ENCODE measurements at regions not wholly inside any gene's neighbourhood (a gene's known extent, or its start where the extent isn't known, plus 50 kb on each side); places are given as distances from the start of the nearest gene placed in this dataset.
"Not testable (repeated sequence)": the region's sequence is repeated elsewhere in the genome, so short reads cannot be mapped to it uniquely, and the experiment has no call there.

DNA sequence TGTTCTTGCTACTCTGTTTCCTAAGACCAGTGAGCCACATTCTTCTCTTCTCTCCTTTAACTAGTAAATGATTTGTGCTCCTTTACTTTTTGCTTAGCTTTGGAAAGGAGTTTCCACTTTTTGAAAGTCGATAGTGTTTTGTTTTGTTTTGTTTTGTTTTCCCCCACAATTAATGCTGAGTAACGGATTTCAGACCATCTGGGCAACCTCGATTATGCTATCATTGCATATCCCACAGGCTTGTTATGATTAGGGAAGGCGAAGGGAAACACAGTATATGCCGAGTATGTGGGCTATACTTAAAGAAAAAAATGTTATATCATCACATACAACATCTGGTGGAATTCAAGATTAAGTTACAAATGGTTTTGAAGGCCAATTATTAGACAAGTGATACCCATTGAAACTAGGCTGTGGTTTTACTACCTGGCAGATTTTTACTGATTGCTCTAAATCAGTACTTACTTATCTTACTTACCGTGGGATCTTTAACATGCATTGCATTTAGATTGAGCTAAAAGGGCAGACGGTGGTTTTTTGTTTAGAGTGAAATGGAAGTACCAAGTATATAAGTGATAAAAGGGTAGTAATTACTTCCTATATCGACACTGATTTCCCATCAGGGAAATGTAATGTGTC is 361.3 kb upstream of the SOX9 start:
- no peak for DNase-seq
- Mint-ChIP-seq H3K9me3 (peaks cover 7% of the 10 kb centered on the region), H3K27ac (no peak overlapping the region), H3K4me3 (no peak overlapping the region), H3K36me3 (no peaks in the 10 kb centered on the region), H3K4me1 (ENCODE audit: low read depth) (no peaks in the 10 kb centered on the region), H3K27me3 (no peaks in the 10 kb centered on the region)
- ChIA-PET CTCF (no interaction called here), POLR2A (no interaction called here)
- intact Hi-C loops (cut with micrococcal nuclease): no loop called here

- peaks cover 7% of the 10 kb centered on the region for H3K9me3 Mint-ChIP-seq
- ChIA-PET POLR2A (no interaction called here), CTCF (no interaction called here)
- H3K4me1 Mint-ChIP-seq (ENCODE audit: low read depth): no peaks in the 10 kb centered on the region
- no peak overlapping the region for H3K4me3 Mint-ChIP-seq
- intact Hi-C loops (cut with micrococcal nuclease): no loop called here
- no peaks in the 10 kb centered on the region for H3K36me3 Mint-ChIP-seq
- DNase-seq: no peak
- H3K27me3 Mint-ChIP-seq: no peaks in the 10 kb centered on the region
- H3K27ac Mint-ChIP-seq: no peak overlapping the region
Measured at GRCh38 chr17:71760062-71760720, 360.6 kb upstream of the SOX9 start.

DNA sequence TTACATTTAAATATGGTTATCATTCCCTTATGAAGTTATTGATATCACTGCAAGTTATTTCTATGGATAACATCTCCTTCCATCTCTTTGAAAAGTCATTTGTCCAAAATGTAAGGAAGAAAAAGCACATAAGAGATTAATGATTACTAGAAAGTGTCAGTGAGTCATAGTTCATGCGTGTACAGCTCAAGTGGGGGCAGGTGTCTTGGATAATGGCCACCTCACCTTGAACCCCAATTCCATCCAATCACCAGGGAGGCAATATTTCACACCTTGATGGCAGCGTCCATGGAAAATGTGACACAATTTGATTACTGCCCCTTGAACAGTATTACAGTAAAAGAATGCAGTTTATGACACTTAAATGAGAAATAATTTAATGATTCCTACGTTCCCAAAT is 358.3 kb upstream of the SOX9 start:
- H3K36me3 Mint-ChIP-seq: no peaks in the 10 kb centered on the region
- H3K27me3 Mint-ChIP-seq: no peaks in the 10 kb centered on the region
- ChIA-PET CTCF (no interaction called here), POLR2A (no interaction called here)
- intact Hi-C loops (cut with micrococcal nuclease): no loop called here
- DNase-seq: no peak
- H3K9me3 Mint-ChIP-seq: peaks cover 7% of the 10 kb centered on the region
- no peak overlapping the region for H3K27ac Mint-ChIP-seq
- H3K4me3 Mint-ChIP-seq: no peak overlapping the region
- no peaks in the 10 kb centered on the region for H3K4me1 Mint-ChIP-seq (ENCODE audit: low read depth)

- Mint-ChIP-seq H3K27me3 (no peaks in the 10 kb centered on the region), H3K9me3 (peaks cover 3% of the 10 kb centered on the region), H3K27ac (no peak overlapping the region), H3K36me3 (no peaks in the 10 kb centered on the region), H3K4me3 (no peak overlapping the region), H3K4me1 (ENCODE audit: low read depth) (no peaks in the 10 kb centered on the region)
- DNase-seq: no peak
- intact Hi-C loops (cut with micrococcal nuclease): no loop called here
- POLR2A ChIA-PET: no interaction called here
- CTCF ChIA-PET: interaction anchor here (0.6 kb wide), 1 partner anchor 761 kb away, joined by 3 read pairs; no protein-coding TSS in a partner anchor
Measured at GRCh38 chr17:71764505-71764904, 356.3 kb upstream of the SOX9 start.

GRCh38 chr17:71765437-71765836 is 355.4 kb upstream of the SOX9 start:
- H3K27me3 Mint-ChIP-seq: no peaks in the 10 kb centered on the region
- no peak overlapping the region for H3K4me3 Mint-ChIP-seq
- H3K4me1 Mint-ChIP-seq (ENCODE audit: low read depth): no peaks in the 10 kb centered on the region
- H3K9me3 Mint-ChIP-seq: peaks cover 2% of the 10 kb centered on the region
- ChIA-PET POLR2A (no interaction called here), CTCF (no interaction called here)
- H3K36me3 Mint-ChIP-seq: no peaks in the 10 kb centered on the region
- DNase-seq: no peak
- H3K27ac Mint-ChIP-seq: no peak overlapping the region
- intact Hi-C loops (cut with micrococcal nuclease): no loop called here

GRCh38 chr17:71769850-71770249 is 351.0 kb upstream of the SOX9 start:
- no peaks in the 10 kb centered on the region for H3K36me3 Mint-ChIP-seq
- peaks cover 11% of the 10 kb centered on the region for H3K9me3 Mint-ChIP-seq
- no peak for DNase-seq
- ChIA-PET CTCF (no interaction called here), POLR2A (no interaction called here)
- H3K27ac Mint-ChIP-seq: no peak overlapping the region
- no peaks in the 10 kb centered on the region for H3K27me3 Mint-ChIP-seq
- H3K4me3 Mint-ChIP-seq: no peak overlapping the region
- intact Hi-C loops (cut with micrococcal nuclease): no loop called here
- no peaks in the 10 kb centered on the region for H3K4me1 Mint-ChIP-seq (ENCODE audit: low read depth)

- Mint-ChIP-seq H3K4me1 (ENCODE audit: low read depth) (no peaks in the 10 kb centered on the region), H3K27ac (no peak overlapping the region), H3K27me3 (no peaks in the 10 kb centered on the region), H3K9me3 (peaks cover 11% of the 10 kb centered on the region), H3K4me3 (no peak overlapping the region), H3K36me3 (no peaks in the 10 kb centered on the region)
- DNase-seq: no peak
- POLR2A ChIA-PET: no interaction called here
- intact Hi-C loops (cut with micrococcal nuclease): no loop called here
- CTCF ChIA-PET: no interaction called here
Measured at GRCh38 chr17:71777048-71777640, 343.7 kb upstream of the SOX9 start.

- POLR2A ChIA-PET: no interaction called here
- intact Hi-C loops (cut with micrococcal nuclease): no loop called here
- H3K9me3 Mint-ChIP-seq: no peaks in the 10 kb centered on the region
- no peak for DNase-seq
- H3K4me3 Mint-ChIP-seq: no peak overlapping the region
- H3K27ac Mint-ChIP-seq: no peak overlapping the region
- no peaks in the 10 kb centered on the region for H3K4me1 Mint-ChIP-seq (ENCODE audit: low read depth)
- no peaks in the 10 kb centered on the region for H3K27me3 Mint-ChIP-seq
- no peaks in the 10 kb centered on the region for H3K36me3 Mint-ChIP-seq
- CTCF ChIA-PET: no interaction called here
Measured at GRCh38 chr17:71779482-71779881, 341.3 kb upstream of the SOX9 start.

GRCh38 chr17:71780596-71780995 is 340.2 kb upstream of the SOX9 start:
- intact Hi-C loops (cut with micrococcal nuclease): no loop called here
- no peak overlapping the region for H3K27ac Mint-ChIP-seq
- DNase-seq: no peak
- no peak overlapping the region for H3K4me3 Mint-ChIP-seq
- H3K9me3 Mint-ChIP-seq: peaks cover 6% of the 10 kb centered on the region
- POLR2A ChIA-PET: no interaction called here
- H3K27me3 Mint-ChIP-seq: no peaks in the 10 kb centered on the region
- CTCF ChIA-PET: no interaction called here
- H3K4me1 Mint-ChIP-seq (ENCODE audit: low read depth): no peaks in the 10 kb centered on the region
- no peaks in the 10 kb centered on the region for H3K36me3 Mint-ChIP-seq

DNA sequence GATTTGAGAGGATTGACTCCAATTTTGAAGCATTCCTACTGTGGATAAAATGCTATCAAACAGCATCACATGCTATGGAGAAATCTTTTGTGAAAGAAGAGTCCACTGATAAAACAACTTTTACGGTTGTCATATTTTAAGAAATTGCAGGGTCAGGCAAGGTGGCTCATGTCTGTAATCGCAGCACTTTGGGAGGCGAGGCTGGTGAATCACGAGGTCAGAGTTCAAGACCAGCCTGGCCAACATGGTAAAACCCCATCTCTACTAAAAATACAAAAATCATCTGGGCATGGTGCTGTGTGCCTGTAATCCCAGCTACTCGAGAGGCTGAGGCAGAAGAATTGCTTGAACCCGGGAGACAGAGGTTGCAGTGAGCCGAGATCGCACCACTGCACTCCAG is 338.8 kb upstream of the SOX9 start:
- H3K9me3 Mint-ChIP-seq; intact Hi-C loops (cut with micrococcal nuclease); H3K4me1 Mint-ChIP-seq (ENCODE audit: low read depth): not testable (repeated sequence)

DNA sequence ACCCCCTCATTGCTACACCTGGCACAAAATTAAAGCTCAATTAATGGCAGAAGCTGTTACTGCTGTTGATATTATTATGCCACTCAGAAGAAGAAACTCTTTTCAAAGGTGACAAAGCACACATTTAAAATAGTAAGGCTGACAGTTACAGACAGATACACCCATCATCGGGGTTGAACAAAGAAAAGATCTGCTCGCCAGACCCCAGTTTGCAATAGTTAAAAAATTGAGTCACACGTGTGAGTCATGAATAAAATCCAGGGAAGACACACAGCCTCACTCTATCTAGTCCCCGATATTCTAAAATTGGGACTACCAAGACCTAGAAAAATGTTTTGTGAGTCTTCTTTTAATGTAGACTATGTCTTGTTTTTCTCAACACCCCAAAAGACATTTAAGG is 330.0 kb upstream of the SOX9 start:
- Mint-ChIP-seq H3K9me3 (peaks cover 3% of the 10 kb centered on the region), H3K27ac (no peak overlapping the region), H3K27me3 (no peaks in the 10 kb centered on the region), H3K4me3 (no peak overlapping the region), H3K36me3 (no peaks in the 10 kb centered on the region), H3K4me1 (ENCODE audit: low read depth) (no peaks in the 10 kb centered on the region)
- ChIA-PET CTCF (no interaction called here), POLR2A (no interaction called here)
- intact Hi-C loops (cut with micrococcal nuclease): no loop called here
- no peak for DNase-seq

More for the DNA sequence above, 338.8 kb upstream of the SOX9 start:
- CTCF ChIA-PET, DNase-seq, H3K4me3 Mint-ChIP-seq, H3K36me3 Mint-ChIP-seq, H3K27ac Mint-ChIP-seq, POLR2A ChIA-PET, H3K27me3 Mint-ChIP-seq: not testable (repeated sequence)

GRCh38 chr17:71791311-71791710 is 329.5 kb upstream of the SOX9 start:
- Mint-ChIP-seq H3K4me3 (no peak overlapping the region), H3K36me3 (no peaks in the 10 kb centered on the region), H3K27me3 (no peaks in the 10 kb centered on the region), H3K27ac (no peak overlapping the region), H3K4me1 (ENCODE audit: low read depth) (no peaks in the 10 kb centered on the region), H3K9me3 (peaks cover 3% of the 10 kb centered on the region)
- ChIA-PET CTCF (no interaction called here), POLR2A (no interaction called here)
- intact Hi-C loops (cut with micrococcal nuclease): no loop called here
- no peak for DNase-seq

- no peak for DNase-seq
- H3K9me3 Mint-ChIP-seq: no peaks in the 10 kb centered on the region
- POLR2A ChIA-PET: no interaction called here
- H3K4me3 Mint-ChIP-seq: no peak overlapping the region
- H3K27me3 Mint-ChIP-seq: no peaks in the 10 kb centered on the region
- intact Hi-C loops (cut with micrococcal nuclease): no loop called here
- no peaks in the 10 kb centered on the region for H3K4me1 Mint-ChIP-seq (ENCODE audit: low read depth)
- no peak overlapping the region for H3K27ac Mint-ChIP-seq
- CTCF ChIA-PET: no interaction called here
- H3K36me3 Mint-ChIP-seq: no peaks in the 10 kb centered on the region
Measured at GRCh38 chr17:71792966-71793365, 327.9 kb upstream of the SOX9 start.
